H9 (cell line): ENCODE measurements at regions not wholly inside any gene's neighbourhood (a gene's known extent, or its start where the extent isn't known, plus 50 kb on each side); places are given as distances from the start of the nearest gene placed in this dataset.

Source experiments
- DNase-seq: peaks from one replicate; pipeline ENCODE4 v3.0.0-alpha.2; 2017
- H2AFZ ChIP-seq: one replicate; pipeline ENCODE4 v1.6.1; 2013; ENCODE audit warnings: mild to moderate bottlenecking, low read length, control low read depth, moderate library complexity
- H2AK5ac ChIP-seq: 2 replicates; pipeline ENCODE4 v1.6.1; 2013; ENCODE audit warnings: low read length, control low read depth, mixed read lengths; ENCODE audit not compliant: insufficient read length
- H2BK120ac ChIP-seq: one replicate; pipeline ENCODE4 v1.6.1; 2013; ENCODE audit warnings: low read depth, mild to moderate bottlenecking, low read length, control low read depth, inconsistent platforms; ENCODE audit not compliant: poor library complexity, severe bottlenecking
- H2BK12ac ChIP-seq: 2 replicates; pipeline ENCODE4 v1.6.1; 2013; ENCODE audit warnings: low read length, control low read depth, mixed read lengths, low read depth; ENCODE audit not compliant: insufficient read length
- H2BK15ac ChIP-seq: 2 replicates; pipeline ENCODE4 v1.6.1; 2013; ENCODE audit warnings: low read depth, low read length, control low read depth
- H2BK20ac ChIP-seq: one replicate; pipeline ENCODE4 v1.6.1; 2013; ENCODE audit warnings: low read depth, mild to moderate bottlenecking, low read length, control low read depth, inconsistent platforms; ENCODE audit not compliant: poor library complexity, severe bottlenecking
- H2BK5ac ChIP-seq: 2 replicates; pipeline ENCODE4 v1.6.1; 2013; ENCODE audit warnings: low read length, control low read depth, mixed read lengths; ENCODE audit not compliant: insufficient read length
- H3K14ac ChIP-seq: 2 replicates; pipeline ENCODE4 v1.6.1; 2013; ENCODE audit warnings: low read length, control low read depth; ENCODE audit not compliant: insufficient read depth
- H3K18ac ChIP-seq: 2 replicates; pipeline ENCODE4 v1.6.1; 2013; ENCODE audit warnings: low read depth, mild to moderate bottlenecking, mixed read lengths, low read length, control low read depth; ENCODE audit not compliant: insufficient read length
- H3K23ac ChIP-seq: 2 replicates; pipeline ENCODE4 v1.6.1; 2013; ENCODE audit warnings: low read length, control low read depth, mixed read lengths, low read depth; ENCODE audit not compliant: insufficient read length
- H3K23me2 ChIP-seq: 2 replicates; pipeline ENCODE4 v1.6.1; 2013; ENCODE audit warnings: low read depth, mild to moderate bottlenecking, mixed read lengths, low read length, control low read depth; ENCODE audit not compliant: insufficient read length, poor library complexity, severe bottlenecking
- H3K27ac ChIP-seq: 2 replicates; pipeline ENCODE4 v1.5.1; 2013; ENCODE audit warnings: low read length, control low read depth, mixed read lengths, low read depth; ENCODE audit not compliant: insufficient read length
- H3K27me3 ChIP-seq: 2 replicates; pipeline ENCODE4 v1.6.1; 2013; ENCODE audit warnings: low read length, control low read depth, inconsistent platforms; ENCODE audit not compliant: insufficient read depth
- H3K4ac ChIP-seq: 2 replicates; pipeline ENCODE4 v1.6.1; 2013; ENCODE audit warnings: low read depth, mild to moderate bottlenecking, control low read depth, inconsistent platforms, low read length, moderate library complexity
- H3K4me1 ChIP-seq: 2 replicates; pipeline ENCODE4 v1.6.1; 2013; ENCODE audit warnings: low read length, control low read depth, inconsistent platforms; ENCODE audit not compliant: insufficient read depth
- H3K4me2 ChIP-seq: 2 replicates; pipeline ENCODE4 v1.6.1; 2013; ENCODE audit warnings: low read length, control low read depth, mixed read lengths; ENCODE audit not compliant: insufficient read length, insufficient read depth
- H3K56ac ChIP-seq: 2 replicates; pipeline ENCODE4 v1.6.1; 2013; ENCODE audit warnings: low read depth, mild to moderate bottlenecking, mixed read lengths, low read length, control low read depth; ENCODE audit not compliant: insufficient read length
- H3K79me1 ChIP-seq: 2 replicates; pipeline ENCODE4 v1.6.1; 2013; ENCODE audit warnings: low read depth, mild to moderate bottlenecking, moderate library complexity, low read length, control low read depth, inconsistent platforms; ENCODE audit not compliant: insufficient read depth, poor library complexity, severe bottlenecking
- H3K79me2 ChIP-seq: 2 replicates; pipeline ENCODE4 v1.6.1; 2013; ENCODE audit warnings: low read length, control low read depth, inconsistent platforms; ENCODE audit not compliant: insufficient read depth
- H3K9ac ChIP-seq: 2 replicates; pipeline ENCODE4 v1.6.1; 2013; ENCODE audit warnings: low read length, control low read depth, mixed read lengths; ENCODE audit not compliant: insufficient read length; ENCODE audit errors: extremely low read depth
- H3K9me3 ChIP-seq: one replicate; pipeline ENCODE4 v1.6.1; 2013; ENCODE audit warnings: low read depth, low read length, inconsistent platforms; ENCODE audit not compliant: control insufficient read depth
- H3T11ph ChIP-seq: one replicate; pipeline ENCODE4 v1.6.1; 2013; ENCODE audit warnings: mild to moderate bottlenecking, low read length, control low read depth, inconsistent platforms
- H4K20me1 ChIP-seq: one replicate; pipeline ENCODE4 v1.6.1; 2013; ENCODE audit not compliant: control insufficient read depth, insufficient read length, insufficient read depth
- H4K5ac ChIP-seq: 2 replicates; pipeline ENCODE4 v1.6.1; 2013; ENCODE audit warnings: low read depth, mild to moderate bottlenecking, mixed read lengths, low read length, control low read depth; ENCODE audit not compliant: insufficient read length
- H4K8ac ChIP-seq: replicated peaks from 2 replicates; pipeline ENCODE4 v1.6.1; 2013; ENCODE audit warnings: low read length, control low read depth, mixed read lengths, low read depth; ENCODE audit not compliant: insufficient read length
- H4K91ac ChIP-seq: 2 replicates; pipeline ENCODE4 v1.6.1; 2013; ENCODE audit warnings: low read depth, mild to moderate bottlenecking, moderate library complexity, mixed read lengths, low read length, control low read depth; ENCODE audit not compliant: insufficient read length
- H3K27ac Mint-ChIP-seq, 3 experiments: 2 replicates in 2 of 3; 3 replicates in 1 of 3; pipeline ENCODE4 v1.8.0; 2020 to 2021; ENCODE audit warnings: mixed read lengths in 3 of 3, mild to moderate bottlenecking in 1 of 3, moderate library complexity in 1 of 3
- H3K27me3 Mint-ChIP-seq: 2 replicates; pipeline ENCODE4 v1.8.0; 2021; ENCODE audit warnings: low read depth, mild to moderate bottlenecking, moderate library complexity, mixed read lengths
- H3K36me3 Mint-ChIP-seq, 3 experiments: 2 replicates in 2 of 3; 3 replicates in 1 of 3; pipeline ENCODE4 v1.8.0; 2020 to 2021; ENCODE audit warnings: low read depth in 3 of 3, mixed read lengths in 3 of 3; ENCODE audit not compliant: insufficient read depth in 1 of 3
- H3K4me1 Mint-ChIP-seq, 2 experiments: 2 replicates each; pipeline ENCODE4 v1.8.0; 2020; ENCODE audit warnings: mixed read lengths in 2 of 2
- H3K4me3 Mint-ChIP-seq, 2 experiments: 2 replicates in 1 of 2; 3 replicates in 1 of 2; pipeline ENCODE4 v1.8.0; 2020 to 2021; ENCODE audit warnings: mild to moderate bottlenecking in 2 of 2, mixed read lengths in 2 of 2, moderate library complexity in 1 of 2
- H3K9me3 Mint-ChIP-seq, 2 experiments: 2 replicates in 1 of 2; 3 replicates in 1 of 2; pipeline ENCODE4 v1.8.0; 2020; ENCODE audit warnings: mild to moderate bottlenecking in 2 of 2, mixed read lengths in 2 of 2, moderate library complexity in 1 of 2
- TF ChIP-seq, protein P1 (sequence below): fragments of 200-600 bp; sonication (generic); conservative IDR thresholded peaks from 3 replicates; pipeline ENCODE4 v1.8.0; 2021; ENCODE audit warnings: antibody characterized with exemption, mild to moderate bottlenecking

- Histone ChIP-seq H4K5ac (no peak overlapping the region), H3K18ac (no peak overlapping the region), H3K23me2 (no peaks in the 10 kb centered on the region), H2BK12ac (no peak overlapping the region), H3T11ph (no peak overlapping the region), H4K20me1 (no peaks in the 10 kb centered on the region), H3K4me1 (peaks cover 7% of the 10 kb centered on the region; the same call in 1 of the 2 replicates), H3K9ac (no peak overlapping the region), H2BK120ac (no peak overlapping the region), H2BK20ac (no peak overlapping the region), H2BK15ac (no peak overlapping the region), H4K8ac (no peak overlapping the region), H3K23ac (no peak overlapping the region), H3K79me1 (no peaks in the 10 kb centered on the region), H3K4me2 (no peak overlapping the region), H3K27ac (no peak overlapping the region), H3K56ac (no peak overlapping the region), H4K91ac (no peak overlapping the region), H3K27me3 (no peaks in the 10 kb centered on the region), H3K14ac (no peak overlapping the region), H2BK5ac (no peak overlapping the region), H2AK5ac (no peak overlapping the region), H2AFZ (no peak overlapping the region), H3K4ac (no peak overlapping the region), H3K9me3 (no peaks in the 10 kb centered on the region), H3K79me2 (no peaks in the 10 kb centered on the region)
- TF ChIP-seq, protein P1, sequence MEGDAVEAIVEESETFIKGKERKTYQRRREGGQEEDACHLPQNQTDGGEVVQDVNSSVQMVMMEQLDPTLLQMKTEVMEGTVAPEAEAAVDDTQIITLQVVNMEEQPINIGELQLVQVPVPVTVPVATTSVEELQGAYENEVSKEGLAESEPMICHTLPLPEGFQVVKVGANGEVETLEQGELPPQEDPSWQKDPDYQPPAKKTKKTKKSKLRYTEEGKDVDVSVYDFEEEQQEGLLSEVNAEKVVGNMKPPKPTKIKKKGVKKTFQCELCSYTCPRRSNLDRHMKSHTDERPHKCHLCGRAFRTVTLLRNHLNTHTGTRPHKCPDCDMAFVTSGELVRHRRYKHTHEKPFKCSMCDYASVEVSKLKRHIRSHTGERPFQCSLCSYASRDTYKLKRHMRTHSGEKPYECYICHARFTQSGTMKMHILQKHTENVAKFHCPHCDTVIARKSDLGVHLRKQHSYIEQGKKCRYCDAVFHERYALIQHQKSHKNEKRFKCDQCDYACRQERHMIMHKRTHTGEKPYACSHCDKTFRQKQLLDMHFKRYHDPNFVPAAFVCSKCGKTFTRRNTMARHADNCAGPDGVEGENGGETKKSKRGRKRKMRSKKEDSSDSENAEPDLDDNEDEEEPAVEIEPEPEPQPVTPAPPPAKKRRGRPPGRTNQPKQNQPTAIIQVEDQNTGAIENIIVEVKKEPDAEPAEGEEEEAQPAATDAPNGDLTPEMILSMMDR, result no peak
- H3K27me3 Mint-ChIP-seq, result no peaks in the 10 kb centered on the region
- no peaks in the 10 kb centered on the region for H3K9me3 Mint-ChIP-seq
- H3K4me3 Mint-ChIP-seq, result no peak overlapping the region
- no peak for DNase-seq
- no peaks in the 10 kb centered on the region for H3K36me3 Mint-ChIP-seq
- no peak overlapping the region for H3K27ac Mint-ChIP-seq
- H3K4me1 Mint-ChIP-seq, result peaks cover 14 to 15% of the 10 kb centered on the region in 2 experiments
Observed at GRCh38 chr5:98314292-98314691, 459.2 kb upstream of the RGMB start.
